ENCODE measurements at regions not wholly inside any gene's neighbourhood (a gene's known extent, or its start where the extent isn't known, plus 50 kb on each side); places are given as distances from the start of the nearest gene placed in this dataset.

DNA sequence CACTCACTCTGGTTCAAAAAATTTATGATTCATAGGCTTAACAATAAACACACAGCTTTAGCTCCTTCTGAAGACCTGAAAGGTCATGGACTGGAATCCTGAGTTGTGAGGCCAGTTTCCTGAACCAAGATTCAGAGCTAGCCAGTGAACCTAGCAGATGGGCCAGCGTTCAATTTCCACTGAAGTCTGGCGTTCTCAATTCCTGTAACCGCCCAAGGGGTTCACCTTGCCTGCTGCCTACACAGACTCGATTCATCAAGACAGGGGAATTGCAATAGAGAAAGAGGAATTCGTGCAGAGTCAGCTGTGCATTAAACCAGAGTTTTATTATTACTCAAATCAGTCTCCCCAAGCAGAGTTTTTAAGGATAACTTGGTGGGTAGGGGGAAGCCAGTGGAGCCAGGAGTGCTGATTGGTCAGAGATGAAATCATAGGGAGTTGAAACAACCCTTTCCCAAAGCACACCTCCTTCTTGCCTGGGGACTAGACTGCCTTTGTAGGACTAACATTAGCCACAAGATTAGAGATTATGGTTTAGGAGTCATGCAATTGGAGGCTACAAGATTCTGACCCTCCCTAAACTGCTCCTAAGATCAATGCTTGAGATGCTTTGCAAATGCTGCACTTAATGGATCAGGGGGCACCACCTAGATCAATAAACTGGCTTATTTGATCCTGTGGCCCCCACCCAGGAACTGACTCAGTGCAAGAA lies 117.5 kb upstream of the SHB start:
- no peak for DNase-seq (ENCODE audit: low read depth)
- TF ChIP-seq, protein P1, sequence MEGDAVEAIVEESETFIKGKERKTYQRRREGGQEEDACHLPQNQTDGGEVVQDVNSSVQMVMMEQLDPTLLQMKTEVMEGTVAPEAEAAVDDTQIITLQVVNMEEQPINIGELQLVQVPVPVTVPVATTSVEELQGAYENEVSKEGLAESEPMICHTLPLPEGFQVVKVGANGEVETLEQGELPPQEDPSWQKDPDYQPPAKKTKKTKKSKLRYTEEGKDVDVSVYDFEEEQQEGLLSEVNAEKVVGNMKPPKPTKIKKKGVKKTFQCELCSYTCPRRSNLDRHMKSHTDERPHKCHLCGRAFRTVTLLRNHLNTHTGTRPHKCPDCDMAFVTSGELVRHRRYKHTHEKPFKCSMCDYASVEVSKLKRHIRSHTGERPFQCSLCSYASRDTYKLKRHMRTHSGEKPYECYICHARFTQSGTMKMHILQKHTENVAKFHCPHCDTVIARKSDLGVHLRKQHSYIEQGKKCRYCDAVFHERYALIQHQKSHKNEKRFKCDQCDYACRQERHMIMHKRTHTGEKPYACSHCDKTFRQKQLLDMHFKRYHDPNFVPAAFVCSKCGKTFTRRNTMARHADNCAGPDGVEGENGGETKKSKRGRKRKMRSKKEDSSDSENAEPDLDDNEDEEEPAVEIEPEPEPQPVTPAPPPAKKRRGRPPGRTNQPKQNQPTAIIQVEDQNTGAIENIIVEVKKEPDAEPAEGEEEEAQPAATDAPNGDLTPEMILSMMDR (IDR thresholded peaks at IDR 0.05; ENCODE audit: low read depth, low read length, missing control alignments) = no peak
- no peak overlapping the region for H3K4me3 ChIP-seq (ENCODE audit: low read depth, low read length)

DNA sequence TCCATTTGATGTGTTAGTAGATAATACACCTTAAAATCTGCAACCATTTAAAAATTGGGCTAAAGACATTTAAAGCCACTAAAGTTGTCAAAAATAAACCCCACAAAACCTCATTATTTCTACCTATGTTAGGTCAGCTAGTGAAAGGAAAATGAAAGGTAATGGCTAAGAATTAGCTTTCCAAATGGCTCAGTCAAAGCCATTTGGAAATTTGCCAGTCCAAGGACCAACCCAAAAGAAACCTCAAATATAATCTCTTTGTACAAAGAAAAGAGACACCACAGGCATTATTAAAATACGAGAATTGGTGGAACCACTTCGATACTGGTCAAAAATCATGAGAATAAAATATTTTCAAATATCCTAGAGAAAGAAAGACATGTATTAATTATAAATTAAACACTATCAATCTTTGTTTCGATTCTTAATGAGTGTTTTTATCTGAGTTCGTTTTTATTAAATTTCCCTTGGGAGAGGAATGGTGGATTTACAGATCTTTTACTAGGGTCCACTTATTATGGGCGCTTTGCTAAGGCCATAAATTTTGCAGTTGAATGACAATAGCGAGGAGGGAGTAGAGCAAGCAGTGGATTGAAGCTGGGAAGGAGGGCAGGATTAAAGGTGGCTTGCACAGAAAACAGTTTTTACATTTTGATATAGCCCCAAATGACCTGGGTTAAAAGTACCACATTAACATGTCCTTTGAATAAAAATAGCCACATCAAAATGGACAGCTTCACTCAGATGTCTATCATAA lies 116.8 kb upstream of the SHB start:
- H3K4me3 ChIP-seq (ENCODE audit: low read depth, low read length) = no peak overlapping the region
- no peak for DNase-seq (ENCODE audit: low read depth)
- TF ChIP-seq, protein P1 (IDR thresholded peaks at IDR 0.05; ENCODE audit: low read depth, low read length, missing control alignments) = no peak

DNA sequence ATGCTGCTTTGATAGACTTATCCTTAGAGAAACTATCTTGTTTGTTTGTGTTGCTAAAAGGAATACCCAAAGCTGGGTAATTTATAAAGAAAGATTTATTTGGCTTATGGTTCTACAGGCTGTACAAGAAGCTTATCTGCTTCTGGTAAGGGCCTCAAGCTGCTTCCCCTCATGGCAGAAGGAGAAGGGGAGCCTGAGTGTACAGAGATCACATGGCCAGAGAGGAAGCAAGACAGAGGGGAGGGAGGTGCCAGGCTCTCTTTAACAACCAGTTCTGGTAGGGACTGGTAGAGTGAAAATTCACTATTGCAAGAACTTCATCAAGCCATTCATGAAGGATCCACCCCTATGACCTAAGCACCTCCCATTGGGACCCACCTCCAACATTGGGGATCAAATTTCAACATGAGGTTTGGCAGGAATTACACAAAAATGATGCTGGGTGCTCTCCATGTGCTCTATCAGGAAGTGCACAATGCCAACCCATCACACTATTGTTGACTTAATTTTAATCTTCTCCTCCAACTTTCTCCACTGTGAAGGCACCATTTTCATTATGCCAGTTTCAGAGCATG lies 115.1 kb upstream of the SHB start:
- TF ChIP-seq, protein P1 (IDR thresholded peaks at IDR 0.05; ENCODE audit: low read depth, low read length, missing control alignments) = no peak
- no peak for DNase-seq (ENCODE audit: low read depth)
- H3K4me3 ChIP-seq (ENCODE audit: low read depth, low read length) = no peak overlapping the region

DNA sequence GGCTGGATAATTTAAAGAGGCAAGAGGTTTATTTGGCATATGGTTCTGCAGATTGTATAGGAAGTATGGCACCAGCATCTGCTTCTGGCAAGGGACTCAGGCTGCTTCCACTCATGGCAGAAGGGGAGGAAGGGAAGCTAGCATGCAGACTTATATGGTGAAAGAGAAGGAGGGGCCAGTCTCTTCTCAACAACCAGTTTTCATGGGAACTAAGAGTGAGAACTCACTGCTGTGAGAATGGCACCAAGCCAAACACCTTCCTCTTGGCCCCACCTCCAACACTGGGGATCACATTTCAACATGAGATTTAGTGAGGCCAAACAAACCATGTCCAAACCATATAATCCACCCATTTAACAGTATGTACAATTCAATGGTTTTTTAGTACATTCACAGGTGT lies 113.3 kb upstream of the SHB start:
- peak; percentile 15 for DNase-seq (ENCODE audit: low read depth)

DNA sequence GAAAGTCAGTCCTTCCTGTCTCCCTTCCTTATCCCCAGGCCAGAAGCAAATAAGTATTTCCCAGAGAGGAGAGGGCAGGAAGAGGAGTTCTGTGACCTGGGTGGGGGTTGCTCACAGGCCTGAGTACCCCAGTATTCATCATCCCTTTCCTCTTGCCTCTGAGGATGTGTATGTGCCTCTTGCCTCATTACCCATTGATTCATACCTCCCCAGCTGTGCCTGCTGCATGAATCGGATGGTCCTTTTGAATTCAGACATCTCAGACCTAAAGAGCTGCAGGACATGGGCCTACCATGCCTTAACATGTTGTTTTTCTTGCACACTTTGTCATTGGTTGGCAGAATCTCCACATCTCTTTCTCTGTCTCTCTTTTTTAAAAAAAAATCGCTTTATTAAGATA lies 112.8 kb upstream of the SHB start:
- H3K4me3 ChIP-seq (ENCODE audit: low read depth, low read length) = no peak overlapping the region
- no peak for DNase-seq (ENCODE audit: low read depth)
- TF ChIP-seq, protein P1 (IDR thresholded peaks at IDR 0.05; ENCODE audit: low read depth, low read length, missing control alignments) = no peak

More for the DNA sequence above, 113.3 kb upstream of the SHB start:
- no peak overlapping the region for H3K4me3 ChIP-seq (ENCODE audit: low read depth, low read length)
- TF ChIP-seq, protein P1 (IDR thresholded peaks at IDR 0.05; ENCODE audit: low read depth, low read length, missing control alignments) = no peak

DNA sequence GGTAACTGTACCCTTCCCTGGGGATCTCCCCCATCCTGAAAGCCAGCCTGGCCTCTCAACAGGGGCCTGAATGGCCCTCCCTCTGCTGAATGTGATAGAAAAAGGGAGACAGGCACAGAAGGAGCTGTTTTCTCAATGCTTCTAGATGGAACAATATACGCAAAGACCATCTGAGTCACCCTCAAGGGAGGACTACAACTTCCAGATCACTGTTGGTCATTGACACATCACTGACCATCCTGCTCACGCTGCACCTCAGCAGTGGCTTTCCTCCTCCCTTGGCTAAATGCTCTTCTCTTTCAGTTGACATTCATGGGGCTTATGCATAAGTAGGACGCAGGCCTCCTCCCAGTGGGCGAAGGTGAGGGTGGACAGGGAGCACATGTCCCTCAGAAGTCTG lies 112.2 kb upstream of the SHB start:
- TF ChIP-seq, protein P1 (IDR thresholded peaks at IDR 0.05; ENCODE audit: low read depth, low read length, missing control alignments) = no peak
- no peak for DNase-seq (ENCODE audit: low read depth)
- H3K4me3 ChIP-seq (ENCODE audit: low read depth, low read length) = no peak overlapping the region

Measured in GM12864 (cell line).